WTC11 (cell line): ENCODE measurements at regions not wholly inside any gene's neighbourhood (a gene's known extent, or its start where the extent isn't known, plus 50 kb on each side); places are given as distances from the start of the nearest gene placed in this dataset.

Experiments used
- ATAC-seq: fragments of 200-7000 bp; cut with Tn5 transposase; 2 replicates; pipeline ENCODE4 v1.10.0; 2021; ENCODE audit warnings: mild to moderate bottlenecking, moderate library complexity
- CTCF ChIA-PET: fragments of 300-600 bp; sonication (Branson Sonifier 250); formaldehyde crosslinking; loops from one replicate; lab custom pipeline; 2021; ENCODE audit warnings: antibody characterized with exemption; lab: Charles Lee
- POLR2A ChIA-PET: fragments of 350-600 bp; sonication (Branson Sonifier 250); formaldehyde crosslinking; loops from one replicate; lab custom pipeline; 2021; ENCODE audit warnings: antibody characterized with exemption; lab: Charles Lee
- DNase-seq: peaks from one replicate; pipeline ENCODE4 v3.0.0; 2021; ENCODE audit warnings: low spot score
- H3K27ac Mint-ChIP-seq: 2 replicates; pipeline ENCODE4 v1.8.0; 2021; ENCODE audit warnings: mixed read lengths
- H3K27me3 Mint-ChIP-seq: 2 replicates; pipeline ENCODE4 v1.8.0; 2021; ENCODE audit warnings: low read depth, mild to moderate bottlenecking, moderate library complexity, mixed read lengths
- H3K36me3 Mint-ChIP-seq: 2 replicates; pipeline ENCODE4 v1.8.0; 2021; ENCODE audit warnings: mixed read lengths
- H3K4me1 Mint-ChIP-seq: 2 replicates; pipeline ENCODE4 v1.8.0; 2022; ENCODE audit warnings: mixed read lengths
- H3K4me3 Mint-ChIP-seq: 2 replicates; pipeline ENCODE4 v1.8.0; 2021; ENCODE audit warnings: mild to moderate bottlenecking, moderate library complexity, mixed read lengths
- H3K9me3 Mint-ChIP-seq: 2 replicates; pipeline ENCODE4 v1.8.0; 2021; ENCODE audit warnings: mixed read lengths
- ELF4 ChIP-seq: sonication (generic); formaldehyde crosslinking; IDR thresholded peaks from 2 replicates; pipeline ENCODE4 v1.8.1; 2022; ENCODE audit warnings: low read depth, mild to moderate bottlenecking, moderate library complexity, missing genetic modification reagents
- ESRRA ChIP-seq: sonication (generic); formaldehyde crosslinking; IDR thresholded peaks from 2 replicates; pipeline ENCODE4 v1.8.1; 2022; ENCODE audit warnings: mild to moderate bottlenecking, missing genetic modification reagents, borderline replicate concordance
- ETV6 ChIP-seq: sonication (generic); formaldehyde crosslinking; IDR thresholded peaks from 2 replicates; pipeline ENCODE4 v1.8.1; 2022; ENCODE audit warnings: mild to moderate bottlenecking, missing genetic modification reagents
- FOXK1 ChIP-seq: sonication (generic); formaldehyde crosslinking; IDR thresholded peaks from 2 replicates; pipeline ENCODE4 v1.8.0; 2022; ENCODE audit warnings: mild to moderate bottlenecking, moderate library complexity, missing genetic modification reagents
- JUN ChIP-seq: sonication (generic); formaldehyde crosslinking; IDR thresholded peaks from 2 replicates; pipeline ENCODE4 v1.8.0; 2023; ENCODE audit warnings: mild to moderate bottlenecking, missing genetic modification reagents
- NR3C1 ChIP-seq: sonication (generic); formaldehyde crosslinking; conservative IDR thresholded peaks from 2 replicates; pipeline ENCODE4 v1.8.1; 2023; ENCODE audit warnings: low read depth, mild to moderate bottlenecking, missing genetic modification reagents
- SMAD4 ChIP-seq: sonication (generic); formaldehyde crosslinking; IDR thresholded peaks from 2 replicates; pipeline ENCODE4 v1.8.0; 2022; ENCODE audit warnings: mild to moderate bottlenecking, missing genetic modification reagents
- TCF7 ChIP-seq: sonication (generic); formaldehyde crosslinking; IDR thresholded peaks from 2 replicates; pipeline ENCODE4 v1.8.0; 2022; ENCODE audit warnings: mild to moderate bottlenecking, low read depth, missing genetic modification reagents, moderate library complexity
- ZNF121 ChIP-seq: sonication (generic); formaldehyde crosslinking; IDR thresholded peaks from 2 replicates; pipeline ENCODE4 v1.8.0; 2023; ENCODE audit warnings: missing genetic modification reagents
- ZNF232 ChIP-seq: sonication (generic); formaldehyde crosslinking; IDR thresholded peaks from 2 replicates; pipeline ENCODE4 v1.8.0; 2022; ENCODE audit warnings: mild to moderate bottlenecking, missing genetic modification reagents
- ZNF263 ChIP-seq: sonication (generic); formaldehyde crosslinking; IDR thresholded peaks from 2 replicates; pipeline ENCODE4 v1.8.1; 2022; ENCODE audit warnings: low read depth, mild to moderate bottlenecking, moderate library complexity, missing genetic modification reagents
- ZNF396 ChIP-seq: fragments of 250-450 bp; sonication (Bioruptor Pico); IDR thresholded peaks from 2 replicates; pipeline ENCODE4 v1.8.0; 2021; ENCODE audit warnings: mild to moderate bottlenecking, moderate library complexity, borderline replicate concordance
- ZNF416 ChIP-seq: fragments of 250-450 bp; sonication (Bioruptor Pico); IDR thresholded peaks from 2 replicates; pipeline ENCODE4 v1.9.0; 2021; ENCODE audit warnings: mild to moderate bottlenecking, inconsistent platforms
- TF ChIP-seq, protein P1 (sequence below): fragments of 250-450 bp; sonication (Bioruptor Pico); IDR thresholded peaks from 2 replicates; pipeline ENCODE4 v1.9.0; 2021; ENCODE audit warnings: mild to moderate bottlenecking, borderline replicate concordance
- TF ChIP-seq, protein P2 (sequence below): sonication (generic); formaldehyde crosslinking; IDR thresholded peaks from 2 replicates; pipeline ENCODE4 v1.8.0; 2023; ENCODE audit warnings: missing genetic modification reagents
- TF ChIP-seq, protein P3 (sequence below): fragments of 250-450 bp; sonication (Bioruptor Pico); IDR thresholded peaks from 2 replicates; pipeline ENCODE4 v1.8.0; 2021; ENCODE audit warnings: mild to moderate bottlenecking
- TF ChIP-seq, protein P4 (sequence below): sonication (generic); formaldehyde crosslinking; IDR thresholded peaks from 2 replicates; pipeline ENCODE4 v1.8.1; 2023; ENCODE audit warnings: mild to moderate bottlenecking, missing genetic modification reagents, borderline replicate concordance
- TF ChIP-seq, protein P5 (sequence below): sonication (generic); formaldehyde crosslinking; conservative IDR thresholded peaks from 2 replicates; pipeline ENCODE4 v1.8.1; 2022; ENCODE audit warnings: mild to moderate bottlenecking, missing genetic modification reagents

DNA sequence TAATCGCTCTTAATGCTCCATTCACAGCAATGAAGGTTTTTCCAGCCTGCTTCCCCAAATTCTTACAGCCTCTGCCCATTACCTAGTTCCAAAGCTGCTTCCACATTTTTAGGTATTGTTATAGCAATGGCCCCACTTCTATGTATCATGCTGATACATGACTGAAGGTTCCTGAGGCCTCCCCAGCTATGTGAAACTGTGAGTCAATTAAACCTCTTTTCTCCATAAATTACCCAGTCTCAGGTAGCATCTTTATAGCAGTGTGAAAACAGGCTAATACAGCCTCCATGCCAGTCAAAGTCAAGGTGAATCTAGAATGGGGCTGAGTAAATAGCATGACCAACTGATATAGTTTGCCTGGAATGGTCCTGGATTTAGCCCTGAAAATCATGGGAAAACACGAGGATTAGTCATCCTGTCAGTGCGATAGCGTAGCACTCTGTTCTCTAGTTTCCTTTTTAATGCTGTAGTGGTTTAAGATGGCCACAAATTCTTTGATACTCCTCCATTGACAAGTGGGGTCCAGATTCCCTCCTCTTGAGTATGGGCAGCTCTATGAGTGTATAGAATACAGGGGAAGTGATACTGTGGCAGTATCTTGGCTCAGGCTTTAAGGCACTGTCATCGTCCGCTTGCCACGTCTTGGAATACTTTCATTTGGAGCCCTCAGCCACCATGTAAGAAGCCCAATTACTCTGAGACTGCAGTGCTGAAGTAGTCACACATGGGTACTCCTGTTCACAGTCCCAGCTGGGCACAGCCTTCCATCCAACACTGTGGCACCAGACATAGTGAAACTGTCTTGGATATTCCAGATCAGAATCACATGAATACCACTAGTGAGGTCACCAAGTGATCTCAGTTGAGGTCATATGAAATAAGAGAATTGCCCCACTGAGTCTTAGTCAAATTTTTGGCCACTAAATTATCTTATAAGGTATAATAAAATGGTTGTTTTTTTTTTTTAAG, 94.0 kb upstream of the PLCL2 start:
- peaks cover 4% of the 10 kb centered on the region for H3K27me3 Mint-ChIP-seq
- DNase-seq: no peak
- ChIA-PET POLR2A (no interaction called here), CTCF (no interaction called here)
- no peak for ATAC-seq
- peaks cover 26% of the 10 kb centered on the region for H3K36me3 Mint-ChIP-seq
- no peak overlapping the region for H3K4me3 Mint-ChIP-seq
- H3K27ac Mint-ChIP-seq: peak overlapping the region; percentile 40
- H3K9me3 Mint-ChIP-seq: peaks cover 35% of the 10 kb centered on the region
- TF ChIP-seq, protein P1, sequence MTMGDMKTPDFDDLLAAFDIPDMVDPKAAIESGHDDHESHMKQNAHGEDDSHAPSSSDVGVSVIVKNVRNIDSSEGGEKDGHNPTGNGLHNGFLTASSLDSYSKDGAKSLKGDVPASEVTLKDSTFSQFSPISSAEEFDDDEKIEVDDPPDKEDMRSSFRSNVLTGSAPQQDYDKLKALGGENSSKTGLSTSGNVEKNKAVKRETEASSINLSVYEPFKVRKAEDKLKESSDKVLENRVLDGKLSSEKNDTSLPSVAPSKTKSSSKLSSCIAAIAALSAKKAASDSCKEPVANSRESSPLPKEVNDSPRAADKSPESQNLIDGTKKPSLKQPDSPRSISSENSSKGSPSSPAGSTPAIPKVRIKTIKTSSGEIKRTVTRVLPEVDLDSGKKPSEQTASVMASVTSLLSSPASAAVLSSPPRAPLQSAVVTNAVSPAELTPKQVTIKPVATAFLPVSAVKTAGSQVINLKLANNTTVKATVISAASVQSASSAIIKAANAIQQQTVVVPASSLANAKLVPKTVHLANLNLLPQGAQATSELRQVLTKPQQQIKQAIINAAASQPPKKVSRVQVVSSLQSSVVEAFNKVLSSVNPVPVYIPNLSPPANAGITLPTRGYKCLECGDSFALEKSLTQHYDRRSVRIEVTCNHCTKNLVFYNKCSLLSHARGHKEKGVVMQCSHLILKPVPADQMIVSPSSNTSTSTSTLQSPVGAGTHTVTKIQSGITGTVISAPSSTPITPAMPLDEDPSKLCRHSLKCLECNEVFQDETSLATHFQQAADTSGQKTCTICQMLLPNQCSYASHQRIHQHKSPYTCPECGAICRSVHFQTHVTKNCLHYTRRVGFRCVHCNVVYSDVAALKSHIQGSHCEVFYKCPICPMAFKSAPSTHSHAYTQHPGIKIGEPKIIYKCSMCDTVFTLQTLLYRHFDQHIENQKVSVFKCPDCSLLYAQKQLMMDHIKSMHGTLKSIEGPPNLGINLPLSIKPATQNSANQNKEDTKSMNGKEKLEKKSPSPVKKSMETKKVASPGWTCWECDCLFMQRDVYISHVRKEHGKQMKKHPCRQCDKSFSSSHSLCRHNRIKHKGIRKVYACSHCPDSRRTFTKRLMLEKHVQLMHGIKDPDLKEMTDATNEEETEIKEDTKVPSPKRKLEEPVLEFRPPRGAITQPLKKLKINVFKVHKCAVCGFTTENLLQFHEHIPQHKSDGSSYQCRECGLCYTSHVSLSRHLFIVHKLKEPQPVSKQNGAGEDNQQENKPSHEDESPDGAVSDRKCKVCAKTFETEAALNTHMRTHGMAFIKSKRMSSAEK: no peak
- TF ChIP-seq JUN (CRISPR knock-in tag) (no peak), TCF7 (CRISPR knock-in tag) (no peak), ZNF121 (CRISPR knock-in tag) (no peak), ETV6 (CRISPR knock-in tag) (no peak), ESRRA (no peak), ELF4 (CRISPR knock-in tag) (no peak), SMAD4 (no peak), ZNF263 (CRISPR knock-in tag) (no peak), ZNF396 (no peak), FOXK1 (no peak), ZNF232 (CRISPR knock-in tag) (no peak), NR3C1 (no peak), ZNF416 (CRISPR knock-in tag) (no peak)
- TF ChIP-seq, protein P2, sequence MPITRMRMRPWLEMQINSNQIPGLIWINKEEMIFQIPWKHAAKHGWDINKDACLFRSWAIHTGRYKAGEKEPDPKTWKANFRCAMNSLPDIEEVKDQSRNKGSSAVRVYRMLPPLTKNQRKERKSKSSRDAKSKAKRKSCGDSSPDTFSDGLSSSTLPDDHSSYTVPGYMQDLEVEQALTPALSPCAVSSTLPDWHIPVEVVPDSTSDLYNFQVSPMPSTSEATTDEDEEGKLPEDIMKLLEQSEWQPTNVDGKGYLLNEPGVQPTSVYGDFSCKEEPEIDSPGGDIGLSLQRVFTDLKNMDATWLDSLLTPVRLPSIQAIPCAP (CRISPR knock-in tag): no peak
- TF ChIP-seq, protein P3, sequence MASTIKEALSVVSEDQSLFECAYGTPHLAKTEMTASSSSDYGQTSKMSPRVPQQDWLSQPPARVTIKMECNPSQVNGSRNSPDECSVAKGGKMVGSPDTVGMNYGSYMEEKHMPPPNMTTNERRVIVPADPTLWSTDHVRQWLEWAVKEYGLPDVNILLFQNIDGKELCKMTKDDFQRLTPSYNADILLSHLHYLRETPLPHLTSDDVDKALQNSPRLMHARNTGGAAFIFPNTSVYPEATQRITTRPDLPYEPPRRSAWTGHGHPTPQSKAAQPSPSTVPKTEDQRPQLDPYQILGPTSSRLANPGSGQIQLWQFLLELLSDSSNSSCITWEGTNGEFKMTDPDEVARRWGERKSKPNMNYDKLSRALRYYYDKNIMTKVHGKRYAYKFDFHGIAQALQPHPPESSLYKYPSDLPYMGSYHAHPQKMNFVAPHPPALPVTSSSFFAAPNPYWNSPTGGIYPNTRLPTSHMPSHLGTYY (CRISPR knock-in tag): no peak
- TF ChIP-seq, protein P4, sequence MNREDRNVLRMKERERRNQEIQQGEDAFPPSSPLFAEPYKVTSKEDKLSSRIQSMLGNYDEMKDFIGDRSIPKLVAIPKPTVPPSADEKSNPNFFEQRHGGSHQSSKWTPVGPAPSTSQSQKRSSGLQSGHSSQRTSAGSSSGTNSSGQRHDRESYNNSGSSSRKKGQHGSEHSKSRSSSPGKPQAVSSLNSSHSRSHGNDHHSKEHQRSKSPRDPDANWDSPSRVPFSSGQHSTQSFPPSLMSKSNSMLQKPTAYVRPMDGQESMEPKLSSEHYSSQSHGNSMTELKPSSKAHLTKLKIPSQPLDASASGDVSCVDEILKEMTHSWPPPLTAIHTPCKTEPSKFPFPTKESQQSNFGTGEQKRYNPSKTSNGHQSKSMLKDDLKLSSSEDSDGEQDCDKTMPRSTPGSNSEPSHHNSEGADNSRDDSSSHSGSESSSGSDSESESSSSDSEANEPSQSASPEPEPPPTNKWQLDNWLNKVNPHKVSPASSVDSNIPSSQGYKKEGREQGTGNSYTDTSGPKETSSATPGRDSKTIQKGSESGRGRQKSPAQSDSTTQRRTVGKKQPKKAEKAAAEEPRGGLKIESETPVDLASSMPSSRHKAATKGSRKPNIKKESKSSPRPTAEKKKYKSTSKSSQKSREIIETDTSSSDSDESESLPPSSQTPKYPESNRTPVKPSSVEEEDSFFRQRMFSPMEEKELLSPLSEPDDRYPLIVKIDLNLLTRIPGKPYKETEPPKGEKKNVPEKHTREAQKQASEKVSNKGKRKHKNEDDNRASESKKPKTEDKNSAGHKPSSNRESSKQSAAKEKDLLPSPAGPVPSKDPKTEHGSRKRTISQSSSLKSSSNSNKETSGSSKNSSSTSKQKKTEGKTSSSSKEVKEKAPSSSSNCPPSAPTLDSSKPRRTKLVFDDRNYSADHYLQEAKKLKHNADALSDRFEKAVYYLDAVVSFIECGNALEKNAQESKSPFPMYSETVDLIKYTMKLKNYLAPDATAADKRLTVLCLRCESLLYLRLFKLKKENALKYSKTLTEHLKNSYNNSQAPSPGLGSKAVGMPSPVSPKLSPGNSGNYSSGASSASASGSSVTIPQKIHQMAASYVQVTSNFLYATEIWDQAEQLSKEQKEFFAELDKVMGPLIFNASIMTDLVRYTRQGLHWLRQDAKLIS: no peak
- TF ChIP-seq, protein P5, sequence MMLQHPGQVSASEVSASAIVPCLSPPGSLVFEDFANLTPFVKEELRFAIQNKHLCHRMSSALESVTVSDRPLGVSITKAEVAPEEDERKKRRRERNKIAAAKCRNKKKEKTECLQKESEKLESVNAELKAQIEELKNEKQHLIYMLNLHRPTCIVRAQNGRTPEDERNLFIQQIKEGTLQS (CRISPR knock-in tag): no peak
- peaks cover 59% of the 10 kb centered on the region for H3K4me1 Mint-ChIP-seq
